Mucosa of descending colon (tissue), 3 donors: ENCODE measurements at regions not wholly inside any gene's neighbourhood (a gene's known extent, or its start where the extent isn't known, plus 50 kb on each side); places are given as distances from the start of the nearest gene placed in this dataset.

Experiments
- ATAC-seq: fragments of 200-7000 bp; cut with Tn5 transposase; one replicate; pipeline ENCODE4 v1.9.1; 2020; ENCODE audit warnings: mild to moderate bottlenecking, moderate library complexity
- DNase-seq, 3 donors: peaks; one replicate each; pipeline ENCODE4 v3.0.0-alpha.2; 2020
- H3K36me3 ChIP-seq: fragments of 200-600 bp; one replicate; pipeline ENCODE4 v1.8.0; 2021; ENCODE audit warnings: low read depth, mild to moderate bottlenecking
- H3K4me1 ChIP-seq: fragments of 200-600 bp; one replicate; pipeline ENCODE4 v1.8.0; 2021; ENCODE audit warnings: low read depth, mild to moderate bottlenecking
- H3K4me3 ChIP-seq: fragments of 200-600 bp; one replicate; pipeline ENCODE4 v1.8.0; 2021; ENCODE audit warnings: mild to moderate bottlenecking
- H3K9me3 ChIP-seq: fragments of 200-600 bp; one replicate; pipeline ENCODE4 v1.8.0; 2021; ENCODE audit warnings: mild to moderate bottlenecking
- CTCF ChIP-seq: fragments of 200-600 bp; IDR thresholded peaks from one replicate; pipeline ENCODE4 v1.8.0; 2022; ENCODE audit warnings: antibody characterized with exemption, mild to moderate bottlenecking
- intact Hi-C, 2 donors: fragments of 100-400 bp; cut with DNase I in 1 of 2; cut with micrococcal nuclease in 1 of 2; formaldehyde crosslinking; loops; one replicate each; pipeline versions ENCODE4 v1.11.0 to v1.11.1; 2022; cut with DNase I, micrococcal nuclease
- donor health status: DM: no; HTN: no; CAD: no; lungs with moderate emphysema.
- donor health status: DM: no; HTN: no; CAD: no.
- donor health status: DM: no; HTN: yes; CAD: no.

- intact Hi-C loops: no loop called here
Observed at GRCh38 chr10:57225920-57226319, 864.9 kb upstream of the ZWINT start.

GRCh38 chr10:57224811-57225210, 863.8 kb upstream of the ZWINT start:
- no peak overlapping the region for H3K4me3 ChIP-seq
- DNase-seq (no peak), ATAC-seq (no peak)
- H3K4me1 ChIP-seq: no peaks in the 10 kb centered on the region
- no peaks in the 10 kb centered on the region for H3K36me3 ChIP-seq
- no peak for TF ChIP-seq CTCF
- intact Hi-C loops: no loop called here
- H3K9me3 ChIP-seq: no peaks in the 10 kb centered on the region

More at GRCh38 chr10:57225920-57226319, 864.9 kb upstream of the ZWINT start:
- no peak for TF ChIP-seq CTCF
- no peaks in the 10 kb centered on the region for H3K36me3 ChIP-seq
- no peaks in the 10 kb centered on the region for H3K9me3 ChIP-seq
- no peak for DNase-seq
- no peak for ATAC-seq
- H3K4me1 ChIP-seq: no peaks in the 10 kb centered on the region
- no peak overlapping the region for H3K4me3 ChIP-seq

- no peaks in the 10 kb centered on the region for H3K4me1 ChIP-seq
- H3K9me3 ChIP-seq: no peaks in the 10 kb centered on the region
- no peaks in the 10 kb centered on the region for H3K36me3 ChIP-seq
- no peak for TF ChIP-seq CTCF
- ATAC-seq: no peak
- no peak overlapping the region for H3K4me3 ChIP-seq
- intact Hi-C loops: no loop called here
- DNase-seq: no peak
Observed at GRCh38 chr10:57222603-57223002, 861.5 kb upstream of the ZWINT start.

GRCh38 chr10:57222129-57222528, 861.1 kb upstream of the ZWINT start:
- H3K9me3 ChIP-seq: no peaks in the 10 kb centered on the region
- H3K36me3 ChIP-seq: no peaks in the 10 kb centered on the region
- no peak overlapping the region for H3K4me3 ChIP-seq
- intact Hi-C loops: no loop called here
- no peak for ATAC-seq
- DNase-seq: no peak
- TF ChIP-seq CTCF: no peak
- no peaks in the 10 kb centered on the region for H3K4me1 ChIP-seq

GRCh38 chr10:57221674-57222073, 860.6 kb upstream of the ZWINT start:
- Histone ChIP-seq H3K4me3 (no peak overlapping the region), H3K9me3 (no peaks in the 10 kb centered on the region), H3K4me1 (no peaks in the 10 kb centered on the region), H3K36me3 (no peaks in the 10 kb centered on the region)
- intact Hi-C loops: no loop called here
- no peak for DNase-seq
- ATAC-seq: no peak
- no peak for TF ChIP-seq CTCF

- H3K9me3 ChIP-seq: no peaks in the 10 kb centered on the region
- no peaks in the 10 kb centered on the region for H3K4me1 ChIP-seq
- DNase-seq: no peak
- ATAC-seq: no peak
- no peak for TF ChIP-seq CTCF
- intact Hi-C loops: no loop called here
- no peak overlapping the region for H3K4me3 ChIP-seq
- H3K36me3 ChIP-seq: no peaks in the 10 kb centered on the region
Observed at GRCh38 chr10:57218382-57218781, 857.3 kb upstream of the ZWINT start.
